BLaER1 (cell line): ENCODE measurements at regions not wholly inside any gene's neighbourhood (a gene's known extent, or its start where the extent isn't known, plus 50 kb on each side); places are given as distances from the start of the nearest gene placed in this dataset.

Source experiments
- H3K27ac ChIP-seq: shearing (Covaris generic); formaldehyde crosslinking; 2 replicates; pipeline ENCODE4 v1.8.1; 2022
- H3K27me3 ChIP-seq: shearing (Covaris generic); formaldehyde crosslinking; 2 replicates; pipeline ENCODE4 v1.8.1; 2022
- H3K36me3 ChIP-seq: shearing (Covaris generic); formaldehyde crosslinking; 2 replicates; pipeline ENCODE4 v1.8.1; 2022
- H3K4me1 ChIP-seq: shearing (Covaris generic); formaldehyde crosslinking; 2 replicates; pipeline ENCODE4 v1.8.1; 2022
- H3K4me2 ChIP-seq: shearing (Covaris generic); formaldehyde crosslinking; 2 replicates; pipeline ENCODE4 v1.8.1; 2022
- H3K4me3 ChIP-seq: shearing (Covaris generic); formaldehyde crosslinking; 2 replicates; pipeline ENCODE4 v1.8.1; 2022
- H3K9ac ChIP-seq: shearing (Covaris generic); formaldehyde crosslinking; 2 replicates; pipeline ENCODE4 v1.8.1; 2022
- H3K9me3 ChIP-seq: shearing (Covaris generic); formaldehyde crosslinking; 2 replicates; pipeline ENCODE4 v1.8.1; 2022
- H4K20me1 ChIP-seq: shearing (Covaris generic); formaldehyde crosslinking; 2 replicates; pipeline ENCODE4 v1.8.1; 2022
- Cebpa-rat ChIP-seq: shearing (Covaris generic); IDR thresholded peaks from 2 replicates; pipeline ENCODE4 v1.8.1; 2022

DNA sequence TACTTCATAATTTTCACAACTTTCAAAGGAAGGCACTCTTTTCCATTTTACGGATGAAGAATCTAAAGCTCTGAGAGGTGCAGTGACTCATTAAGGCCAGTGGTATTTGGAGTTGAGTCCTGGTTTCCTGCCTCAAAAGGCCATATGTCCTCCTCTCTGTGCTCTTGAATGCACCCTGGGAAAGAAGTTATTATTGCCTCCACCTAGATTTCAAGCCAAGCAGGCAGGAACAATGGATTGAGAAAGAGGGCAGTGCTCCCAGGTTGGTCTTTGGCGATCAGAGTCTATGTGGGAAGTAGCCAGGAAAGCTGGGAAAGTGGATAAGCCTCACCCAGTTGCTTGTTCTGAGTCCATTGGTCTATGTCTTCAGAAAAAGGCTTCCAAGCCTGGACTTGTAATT is 165.0 kb downstream of the MAFB start:
- H3K4me1 ChIP-seq, result no peaks in the 10 kb centered on the region
- no peaks in the 10 kb centered on the region for H3K27me3 ChIP-seq
- H3K4me3 ChIP-seq, result no peak overlapping the region
- H4K20me1 ChIP-seq, result no peaks in the 10 kb centered on the region
- H3K4me2 ChIP-seq, result no peak overlapping the region
- H3K36me3 ChIP-seq, result no peaks in the 10 kb centered on the region
- no peaks in the 10 kb centered on the region for H3K9me3 ChIP-seq
- TF ChIP-seq Cebpa-rat, result no peak
- no peak overlapping the region for H3K9ac ChIP-seq
- no peak overlapping the region for H3K27ac ChIP-seq

DNA sequence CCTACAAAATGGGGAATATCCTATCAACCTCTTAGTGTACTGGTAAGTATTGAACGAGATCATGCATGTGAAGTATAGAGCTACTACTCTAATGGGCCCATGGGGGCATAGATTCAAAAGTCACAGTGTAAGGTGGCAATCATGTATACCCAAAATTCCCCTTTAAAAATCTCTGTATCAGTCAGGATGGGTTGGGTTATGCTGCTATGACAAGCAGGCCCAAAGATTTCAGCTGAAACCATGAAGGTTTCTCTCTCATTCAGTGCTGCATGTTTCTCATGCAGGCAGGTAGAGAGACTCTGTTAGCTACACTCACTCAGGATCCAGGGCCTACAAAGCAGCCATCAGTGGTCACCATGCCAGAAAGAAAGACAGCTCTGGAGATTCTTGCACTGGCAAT is 166.6 kb downstream of the MAFB start:
- no peak for TF ChIP-seq Cebpa-rat
- no peaks in the 10 kb centered on the region for H3K27me3 ChIP-seq
- no peak overlapping the region for H3K9ac ChIP-seq
- no peak overlapping the region for H3K27ac ChIP-seq
- H3K9me3 ChIP-seq, result no peaks in the 10 kb centered on the region
- no peaks in the 10 kb centered on the region for H3K36me3 ChIP-seq
- no peak overlapping the region for H3K4me2 ChIP-seq
- H4K20me1 ChIP-seq, result no peaks in the 10 kb centered on the region
- H3K4me3 ChIP-seq, result no peak overlapping the region
- H3K4me1 ChIP-seq, result no peaks in the 10 kb centered on the region

DNA sequence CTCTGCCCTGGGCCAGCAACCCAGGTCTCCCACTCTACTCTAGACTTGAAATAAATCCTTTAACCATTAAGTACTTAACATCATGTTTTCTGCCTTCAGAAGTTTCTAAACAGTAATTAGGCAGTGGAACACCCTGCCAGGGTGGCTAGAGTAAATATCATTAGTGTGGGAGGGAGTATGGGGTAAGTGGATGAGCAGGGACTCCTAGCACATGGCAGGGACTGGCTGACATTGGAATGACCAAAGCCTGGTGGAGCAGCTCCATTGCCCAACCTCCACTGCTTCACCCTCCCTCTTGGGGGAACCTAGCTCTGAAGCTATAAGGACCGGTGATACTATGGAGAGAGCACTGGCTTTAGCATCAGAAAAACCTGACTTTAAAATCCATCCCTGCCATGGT is 167.1 kb downstream of the MAFB start:
- Histone ChIP-seq H3K36me3 (no peaks in the 10 kb centered on the region), H4K20me1 (no peaks in the 10 kb centered on the region), H3K9ac (no peak overlapping the region), H3K4me3 (no peak overlapping the region), H3K9me3 (no peaks in the 10 kb centered on the region), H3K27ac (no peak overlapping the region), H3K4me2 (no peak overlapping the region), H3K4me1 (no peaks in the 10 kb centered on the region), H3K27me3 (no peaks in the 10 kb centered on the region)
- TF ChIP-seq Cebpa-rat, result no peak

DNA sequence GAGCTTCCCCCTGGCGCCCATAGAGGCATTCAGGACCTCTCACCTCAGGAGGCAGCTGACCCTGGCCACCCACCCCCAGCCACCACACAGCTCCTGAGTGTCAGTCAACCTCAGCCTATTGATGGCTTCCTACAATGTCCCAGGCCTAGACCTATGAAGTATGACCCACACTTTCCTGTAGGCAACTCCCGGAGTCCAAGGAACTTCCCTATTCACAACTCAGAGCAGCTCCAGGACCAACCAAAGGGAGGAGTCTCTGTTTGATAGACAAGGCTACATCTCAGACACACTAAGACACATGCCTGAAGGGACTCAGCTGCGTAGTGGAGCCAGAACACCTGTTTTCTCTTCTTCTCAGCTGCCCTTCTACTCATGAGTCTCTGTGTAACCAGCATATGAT is 169.1 kb downstream of the MAFB start:
- Histone ChIP-seq H3K27me3 (no peaks in the 10 kb centered on the region), H3K27ac (no peak overlapping the region), H3K4me3 (no peak overlapping the region), H3K4me2 (no peak overlapping the region), H3K9me3 (no peaks in the 10 kb centered on the region), H3K36me3 (no peaks in the 10 kb centered on the region), H3K9ac (no peak overlapping the region), H4K20me1 (no peaks in the 10 kb centered on the region), H3K4me1 (no peaks in the 10 kb centered on the region)
- no peak for TF ChIP-seq Cebpa-rat

- no peaks in the 10 kb centered on the region for H3K9me3 ChIP-seq
- no peak overlapping the region for H3K9ac ChIP-seq
- no peaks in the 10 kb centered on the region for H3K36me3 ChIP-seq
- no peaks in the 10 kb centered on the region for H3K4me1 ChIP-seq
- no peak overlapping the region for H3K27ac ChIP-seq
- no peaks in the 10 kb centered on the region for H3K27me3 ChIP-seq
- no peak overlapping the region for H3K4me2 ChIP-seq
- H3K4me3 ChIP-seq, result no peak overlapping the region
- H4K20me1 ChIP-seq, result no peaks in the 10 kb centered on the region
- TF ChIP-seq Cebpa-rat, result no peak
These were observed 176.0 kb downstream of the MAFB start for GRCh38 chr20:40512994-40513393.

DNA sequence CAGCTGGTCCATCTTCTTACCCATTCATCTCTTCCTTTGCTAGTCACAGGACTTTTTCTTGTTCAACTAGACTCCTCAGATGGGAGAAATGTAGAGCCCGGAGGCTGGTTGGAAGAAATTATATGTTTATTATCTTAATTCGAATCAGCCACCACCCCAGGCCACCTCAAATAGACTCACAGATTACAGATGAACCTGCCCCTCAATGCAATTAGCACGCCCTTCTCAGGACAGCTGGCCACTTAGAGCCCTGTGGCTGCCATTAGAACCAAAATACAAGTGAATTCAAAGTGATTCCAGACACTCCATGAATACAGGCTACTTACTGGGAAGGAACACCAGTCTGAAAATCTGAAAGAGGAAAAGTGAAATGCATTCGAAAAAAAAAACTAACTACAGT is 176.4 kb downstream of the MAFB start:
- no peak overlapping the region for H3K27ac ChIP-seq
- H3K4me2 ChIP-seq, result no peak overlapping the region
- H4K20me1 ChIP-seq, result no peaks in the 10 kb centered on the region
- no peak for TF ChIP-seq Cebpa-rat
- no peaks in the 10 kb centered on the region for H3K36me3 ChIP-seq
- H3K9me3 ChIP-seq, result no peaks in the 10 kb centered on the region
- no peak overlapping the region for H3K4me3 ChIP-seq
- H3K9ac ChIP-seq, result no peak overlapping the region
- no peaks in the 10 kb centered on the region for H3K4me1 ChIP-seq
- H3K27me3 ChIP-seq, result no peaks in the 10 kb centered on the region

DNA sequence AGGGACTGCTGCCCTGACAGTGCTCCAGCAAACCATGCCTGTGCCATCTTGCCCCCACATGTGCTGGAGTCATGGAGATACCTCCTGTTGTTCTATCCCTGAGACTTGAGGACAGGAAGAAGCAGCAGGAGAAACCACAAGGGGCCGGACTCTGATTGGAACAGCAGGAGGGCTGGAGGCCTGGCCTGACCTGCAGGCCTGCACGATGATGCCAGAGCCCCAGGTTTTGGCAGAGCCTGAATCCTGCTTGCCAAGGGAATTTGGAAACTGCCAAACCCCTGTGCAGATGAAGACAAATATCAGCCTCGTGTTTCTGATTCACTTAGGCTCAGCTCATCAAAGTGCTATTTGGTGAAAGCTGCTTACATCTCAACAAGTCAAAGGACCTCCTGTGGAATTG is 177.6 kb downstream of the MAFB start:
- TF ChIP-seq Cebpa-rat, result no peak
- Histone ChIP-seq H3K4me1 (no peaks in the 10 kb centered on the region), H3K36me3 (no peaks in the 10 kb centered on the region), H4K20me1 (no peaks in the 10 kb centered on the region), H3K4me3 (no peak overlapping the region), H3K27ac (no peak overlapping the region), H3K27me3 (no peaks in the 10 kb centered on the region), H3K9me3 (no peaks in the 10 kb centered on the region), H3K4me2 (no peak overlapping the region), H3K9ac (no peak overlapping the region)

- Histone ChIP-seq H3K4me3 (no peak overlapping the region), H3K9ac (no peak overlapping the region), H3K27ac (no peak overlapping the region), H4K20me1 (no peaks in the 10 kb centered on the region), H3K4me1 (no peaks in the 10 kb centered on the region), H3K36me3 (no peaks in the 10 kb centered on the region), H3K4me2 (no peak overlapping the region), H3K27me3 (no peaks in the 10 kb centered on the region), H3K9me3 (no peaks in the 10 kb centered on the region)
- TF ChIP-seq Cebpa-rat, result no peak
These were observed 178.4 kb downstream of the MAFB start for GRCh38 chr20:40510622-40511021.

DNA sequence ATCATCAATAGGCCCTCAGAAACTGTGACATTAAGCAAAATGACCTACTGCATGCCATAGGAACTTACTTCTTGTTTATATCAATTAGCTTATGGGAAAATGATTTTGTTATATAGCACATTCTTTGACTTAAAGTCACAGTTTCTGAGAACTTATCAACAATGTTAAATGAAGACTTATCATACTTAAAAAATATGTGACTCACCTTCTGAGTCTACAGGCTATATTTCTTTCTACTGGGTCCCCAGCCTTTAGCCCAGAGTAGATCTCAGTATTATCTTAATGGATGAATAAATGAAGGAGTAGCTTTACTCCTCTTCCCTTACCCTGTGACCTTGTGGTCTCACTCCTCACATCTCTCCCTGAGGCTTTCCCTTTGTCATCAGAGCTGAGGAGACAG is 180.2 kb downstream of the MAFB start:
- no peaks in the 10 kb centered on the region for H3K9me3 ChIP-seq
- no peaks in the 10 kb centered on the region for H4K20me1 ChIP-seq
- no peak overlapping the region for H3K4me2 ChIP-seq
- no peak overlapping the region for H3K27ac ChIP-seq
- H3K4me1 ChIP-seq, result no peaks in the 10 kb centered on the region
- H3K36me3 ChIP-seq, result no peaks in the 10 kb centered on the region
- no peak overlapping the region for H3K9ac ChIP-seq
- H3K27me3 ChIP-seq, result no peaks in the 10 kb centered on the region
- no peak for TF ChIP-seq Cebpa-rat
- H3K4me3 ChIP-seq, result no peak overlapping the region

GRCh38 chr20:40506537-40506939 is 182.5 kb downstream of the MAFB start:
- Histone ChIP-seq H3K27ac (no peak overlapping the region), H3K4me3 (no peak overlapping the region), H3K27me3 (no peaks in the 10 kb centered on the region), H3K4me1 (no peaks in the 10 kb centered on the region), H3K9ac (no peak overlapping the region), H3K36me3 (no peaks in the 10 kb centered on the region), H4K20me1 (no peaks in the 10 kb centered on the region), H3K4me2 (no peak overlapping the region), H3K9me3 (no peaks in the 10 kb centered on the region)
- TF ChIP-seq Cebpa-rat, result no peak

- no peak overlapping the region for H3K9ac ChIP-seq
- no peaks in the 10 kb centered on the region for H3K36me3 ChIP-seq
- H3K4me2 ChIP-seq, result no peak overlapping the region
- H4K20me1 ChIP-seq, result no peaks in the 10 kb centered on the region
- H3K4me1 ChIP-seq, result peaks cover 7% of the 10 kb centered on the region
- no peak overlapping the region for H3K4me3 ChIP-seq
- H3K27me3 ChIP-seq, result no peaks in the 10 kb centered on the region
- no peak for TF ChIP-seq Cebpa-rat
- H3K27ac ChIP-seq, result no peak overlapping the region
- H3K9me3 ChIP-seq, result no peaks in the 10 kb centered on the region
These were observed 185.9 kb downstream of the MAFB start for GRCh38 chr20:40503119-40503518.
